Hematopoietic multipotent progenitor cell treated with erythropoietin and hydrocortisone succinate and interleukin-3 and kit ligand, for 8 days (in vitro differentiated cells): ENCODE measurements at regions not wholly inside any gene's neighbourhood (a gene's known extent, or its start where the extent isn't known, plus 50 kb on each side); places are given as distances from the start of the nearest gene placed in this dataset.
"Not testable (repeated sequence)": the region's sequence is repeated elsewhere in the genome, so short reads cannot be mapped to it uniquely, and the experiment has no call there.

Experiments used
- DNase-seq: peaks from one replicate; pipeline ENCODE4 v3.0.0-alpha.2; 2015

DNA sequence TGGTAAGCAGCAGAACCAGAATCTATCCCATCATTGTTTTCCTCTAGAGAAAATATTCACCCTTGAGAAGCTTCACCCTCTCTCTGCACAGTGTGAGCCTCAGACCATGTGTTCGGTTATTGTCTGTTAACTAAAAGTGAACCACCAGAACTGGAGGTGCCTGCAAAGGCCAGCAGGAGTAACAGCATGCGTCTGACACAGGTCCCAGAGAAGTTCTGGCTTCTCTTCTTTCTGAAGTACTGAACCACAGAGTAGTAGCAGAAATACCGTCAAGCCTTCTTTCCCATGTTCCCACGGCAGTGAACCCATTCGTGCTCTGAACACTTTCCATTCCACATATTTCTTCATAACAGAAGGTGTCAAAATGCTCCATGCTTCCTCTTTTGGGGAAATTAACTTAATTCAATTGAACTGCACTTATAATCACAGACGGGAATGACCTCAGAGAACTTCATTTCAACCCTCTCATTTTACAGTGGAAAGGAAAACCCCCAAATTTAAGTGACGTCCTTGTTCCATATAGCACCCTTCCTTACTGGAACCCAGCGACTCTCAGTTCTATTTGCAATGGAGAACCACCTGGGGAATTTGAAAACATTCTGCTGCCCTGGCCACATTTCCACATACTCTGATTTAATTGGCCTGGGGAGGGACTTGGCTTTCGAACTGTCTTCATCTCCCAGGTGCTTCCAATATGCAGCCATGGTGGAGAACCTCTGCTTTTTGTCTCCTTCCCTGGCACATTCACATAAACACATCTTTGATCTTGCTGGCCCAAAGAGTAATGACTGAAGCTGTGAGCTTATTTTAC is 519.1 kb downstream of the RNF144A start:
- DNase-seq, result no peak

DNA sequence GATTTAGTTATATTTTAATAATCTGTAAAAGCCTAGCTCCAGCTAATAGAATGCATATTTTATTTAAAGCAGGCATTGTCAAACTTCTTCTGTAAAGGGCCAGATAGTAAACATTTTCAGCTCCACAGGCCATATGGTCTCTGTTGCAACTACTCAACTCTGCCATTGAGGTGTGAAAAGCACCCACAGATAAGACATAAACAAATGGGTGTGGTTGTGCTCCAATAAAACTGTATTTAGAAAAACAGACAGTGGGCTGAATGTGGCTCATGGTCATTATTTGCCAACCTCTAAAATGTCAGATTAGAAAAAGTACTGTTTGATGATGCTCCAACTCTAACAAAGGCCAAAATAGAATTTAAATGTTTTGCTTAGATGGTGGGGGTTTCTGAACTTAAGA is 519.9 kb downstream of the RNF144A start:
- DNase-seq, result no peak

DNA sequence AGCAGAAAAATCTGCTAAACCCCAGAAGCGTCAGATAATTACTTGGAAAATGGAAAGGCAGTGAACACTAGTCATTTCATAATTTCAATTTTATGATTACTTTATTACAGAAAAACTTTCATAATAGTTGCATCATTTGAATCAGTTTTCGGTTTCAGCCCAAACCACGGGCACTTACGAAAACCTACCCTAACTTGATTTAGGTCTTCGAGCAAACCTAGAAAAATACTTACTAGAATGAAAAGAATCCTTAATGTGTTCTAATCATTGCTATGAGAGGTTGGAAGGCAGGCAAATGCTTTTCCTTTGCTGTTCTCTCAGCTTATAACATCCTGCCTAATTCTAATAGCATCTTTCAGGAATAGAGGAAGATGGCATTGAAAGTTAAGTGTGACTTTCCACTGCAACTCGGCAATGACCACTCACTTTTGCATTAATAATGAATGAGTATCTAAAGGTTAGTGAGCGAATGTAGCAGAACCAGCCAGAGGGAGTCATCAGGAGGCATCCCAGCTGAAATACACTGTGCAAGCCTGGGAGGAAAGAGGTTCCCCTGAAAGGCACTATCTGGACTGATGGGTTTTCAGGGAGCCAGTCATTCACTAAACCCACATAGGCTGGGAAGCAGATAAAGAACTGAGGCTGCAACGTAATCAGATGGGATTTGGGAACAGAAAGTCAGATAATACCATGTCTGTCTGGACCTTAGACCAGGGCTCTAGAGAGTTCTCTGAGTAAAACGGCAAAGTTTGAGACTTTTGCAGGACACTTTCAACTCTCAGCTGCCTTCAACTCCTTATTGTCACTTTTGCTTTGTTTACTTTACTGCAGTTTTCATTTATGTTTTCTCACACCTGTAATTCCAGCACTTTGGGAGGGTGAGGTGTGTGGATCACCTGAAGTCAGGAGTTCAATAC is 520.8 kb downstream of the RNF144A start:
- DNase-seq, result no peak

- no peak for DNase-seq
Observed at GRCh38 chr2:7438855-7439254, 521.6 kb downstream of the RNF144A start.

DNA sequence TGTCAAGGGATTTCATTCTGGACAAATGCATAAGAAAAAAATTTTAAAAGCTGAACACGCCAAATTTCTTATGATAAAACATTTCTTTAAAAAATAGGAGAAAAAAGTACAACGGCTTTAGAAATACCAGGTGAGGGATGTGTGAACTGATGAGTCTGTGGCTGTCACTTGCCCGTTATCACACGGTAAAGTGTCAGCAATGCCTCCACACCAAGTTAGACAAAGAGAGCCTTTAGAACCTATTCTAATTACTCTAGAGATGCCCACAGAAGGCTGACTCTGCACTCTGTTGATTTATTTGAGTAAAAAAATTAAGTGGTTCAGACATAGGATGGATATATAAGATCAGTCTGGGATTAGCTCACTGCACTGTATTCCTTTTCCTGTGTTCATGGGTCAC is 523.8 kb downstream of the RNF144A start:
- no peak for DNase-seq

DNA sequence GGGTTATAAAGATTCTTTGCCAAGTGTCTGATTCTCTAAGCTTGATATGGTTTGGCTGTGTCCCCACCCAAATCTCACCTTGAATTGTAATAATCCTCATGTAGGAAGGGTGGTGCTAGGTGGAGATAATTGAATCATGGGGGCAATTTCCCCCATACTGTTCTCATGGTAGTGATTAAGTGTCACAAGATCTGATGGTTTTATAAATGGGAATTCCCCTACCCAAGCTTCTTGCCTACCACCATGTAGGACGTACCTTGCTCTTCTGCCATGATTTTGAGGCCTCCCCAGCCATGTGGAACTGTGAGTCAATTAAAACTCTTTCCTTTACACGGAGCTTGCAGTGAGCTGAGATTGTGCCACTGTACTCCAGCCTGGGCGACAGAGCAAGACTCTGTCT is 524.6 kb downstream of the RNF144A start:
- DNase-seq, result not testable (repeated sequence)

DNA sequence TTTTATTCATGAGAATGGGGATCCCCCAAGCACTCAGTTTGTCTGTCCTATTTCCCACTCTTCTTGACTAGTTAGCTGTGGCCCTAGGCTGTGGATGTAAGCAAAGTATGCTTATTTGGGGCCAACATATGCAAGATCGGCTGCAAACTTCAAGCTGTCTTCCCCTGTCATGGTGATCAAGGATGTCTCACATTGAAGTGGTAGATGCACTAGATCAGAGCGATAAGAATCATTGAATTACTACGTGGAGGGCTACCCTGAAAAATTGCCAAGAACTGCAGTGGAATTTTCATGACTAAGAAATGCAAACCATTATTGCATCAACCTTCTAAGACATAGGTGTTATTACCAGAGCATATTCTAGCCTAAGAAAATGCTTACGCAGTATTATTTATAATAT is 527.4 kb downstream of the RNF144A start:
- DNase-seq, result no peak

GRCh38 chr2:7448578-7449264 is 531.5 kb downstream of the RNF144A start:
- DNase-seq, result no peak

- DNase-seq, result no peak
Observed at GRCh38 chr2:7449298-7449697, 532.1 kb downstream of the RNF144A start.

DNA sequence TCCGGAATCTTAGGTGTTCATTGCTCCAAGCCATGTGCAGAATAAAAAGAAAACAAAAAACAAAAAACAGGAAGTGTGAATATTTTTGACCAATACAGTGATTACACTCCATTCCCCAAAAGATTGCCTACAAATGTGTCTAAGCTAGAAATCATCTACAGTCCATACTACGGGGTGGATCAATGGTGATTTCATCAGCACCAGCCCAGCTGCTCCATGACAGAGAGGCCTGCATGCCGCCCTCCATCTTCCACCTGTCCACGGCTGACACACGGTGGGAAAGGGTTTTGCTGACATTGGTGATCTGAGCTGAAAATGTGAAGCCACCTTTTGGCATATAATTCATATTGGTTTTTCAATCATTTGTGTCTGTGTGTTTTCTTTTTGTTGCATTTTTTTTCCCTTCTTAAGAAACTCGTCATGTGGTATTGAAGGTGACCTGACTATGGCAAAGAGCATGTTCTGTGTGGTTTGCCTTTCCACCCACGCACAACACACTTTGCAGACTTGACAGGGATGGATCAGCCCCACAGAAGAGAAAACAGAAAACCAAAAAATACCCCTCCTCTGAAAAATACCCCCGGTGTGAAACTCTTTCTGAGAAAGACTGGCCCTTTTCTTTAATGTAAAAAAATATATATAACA is 533.1 kb downstream of the RNF144A start:
- no peak for DNase-seq

DNA sequence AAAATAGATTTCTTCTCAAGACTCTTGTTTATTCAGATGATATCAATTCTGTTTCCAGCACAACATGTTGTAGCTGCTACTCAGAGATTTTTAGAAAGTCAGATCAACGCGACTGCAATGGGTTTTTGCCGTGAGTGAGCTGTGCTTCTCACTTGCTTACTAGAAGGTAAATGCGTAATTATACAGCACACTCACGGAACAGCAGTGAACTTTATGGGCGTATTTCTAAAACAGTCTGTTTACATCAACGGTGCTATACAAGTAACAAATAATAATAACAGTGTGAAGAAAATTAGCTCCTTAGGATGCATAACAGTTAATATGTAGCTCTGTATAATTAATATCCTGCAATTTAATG is 533.6 kb downstream of the RNF144A start:
- DNase-seq, result no peak

GRCh38 chr2:7452110-7452876 is 535.1 kb downstream of the RNF144A start:
- DNase-seq, result no peak

DNA sequence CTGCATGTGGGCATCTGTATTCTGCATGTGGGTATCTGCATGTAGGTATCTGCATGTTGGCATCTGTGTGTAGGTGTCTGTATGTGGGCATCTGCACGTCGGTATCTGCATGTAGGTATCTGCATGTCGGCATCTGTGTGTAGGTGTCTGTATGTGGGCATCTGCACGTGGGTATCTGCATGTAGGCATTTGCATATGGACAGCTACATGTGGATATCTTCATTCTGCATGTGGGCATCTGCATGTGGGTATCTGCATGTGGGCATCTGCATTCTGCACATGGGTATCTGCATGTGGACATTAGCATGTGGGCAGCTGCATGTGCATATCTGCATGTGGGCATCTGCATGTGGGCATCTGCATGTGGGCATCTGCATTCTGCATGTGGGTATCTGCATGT is 537.4 kb downstream of the RNF144A start:
- no peak for DNase-seq

DNA sequence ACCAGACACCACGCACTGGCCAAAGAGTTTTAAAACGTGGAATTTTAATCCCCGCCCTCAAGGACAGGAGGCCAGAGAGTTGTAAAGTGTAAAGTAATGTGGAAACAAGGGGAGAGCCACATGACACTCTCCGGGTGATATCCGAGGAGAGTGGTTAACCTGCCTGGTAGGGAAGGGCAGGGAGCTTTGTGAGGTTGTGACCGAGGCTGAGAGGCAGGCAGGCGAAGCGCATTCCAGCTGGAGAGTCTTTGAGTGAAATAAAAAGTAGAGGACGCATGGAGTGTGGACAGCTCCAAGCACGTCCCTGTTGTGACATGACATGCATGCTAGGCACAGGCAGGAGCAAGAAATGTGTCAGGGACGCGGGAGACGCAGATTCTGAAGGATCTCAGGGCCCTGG is 539.5 kb downstream of the RNF144A start:
- no peak for DNase-seq

DNA sequence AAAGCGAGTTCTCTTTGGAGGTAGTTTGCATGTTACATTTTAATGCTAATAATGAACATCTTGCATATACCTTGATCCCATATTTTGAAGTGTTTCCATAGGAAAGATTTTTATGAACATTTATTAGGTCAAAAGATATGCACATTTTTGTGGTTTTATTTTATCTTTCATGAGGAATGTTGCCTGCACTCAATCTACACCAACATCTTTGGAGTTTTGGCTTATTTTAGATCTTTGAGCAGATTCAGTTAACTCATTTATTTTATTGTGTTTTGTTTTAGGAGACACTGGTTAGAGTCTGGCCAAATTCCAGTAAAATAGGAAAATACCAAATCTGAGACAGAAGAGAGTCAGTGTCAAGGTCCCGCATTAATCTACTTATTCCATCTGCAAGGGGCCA is 540.9 kb downstream of the RNF144A start:
- DNase-seq, result no peak

DNA sequence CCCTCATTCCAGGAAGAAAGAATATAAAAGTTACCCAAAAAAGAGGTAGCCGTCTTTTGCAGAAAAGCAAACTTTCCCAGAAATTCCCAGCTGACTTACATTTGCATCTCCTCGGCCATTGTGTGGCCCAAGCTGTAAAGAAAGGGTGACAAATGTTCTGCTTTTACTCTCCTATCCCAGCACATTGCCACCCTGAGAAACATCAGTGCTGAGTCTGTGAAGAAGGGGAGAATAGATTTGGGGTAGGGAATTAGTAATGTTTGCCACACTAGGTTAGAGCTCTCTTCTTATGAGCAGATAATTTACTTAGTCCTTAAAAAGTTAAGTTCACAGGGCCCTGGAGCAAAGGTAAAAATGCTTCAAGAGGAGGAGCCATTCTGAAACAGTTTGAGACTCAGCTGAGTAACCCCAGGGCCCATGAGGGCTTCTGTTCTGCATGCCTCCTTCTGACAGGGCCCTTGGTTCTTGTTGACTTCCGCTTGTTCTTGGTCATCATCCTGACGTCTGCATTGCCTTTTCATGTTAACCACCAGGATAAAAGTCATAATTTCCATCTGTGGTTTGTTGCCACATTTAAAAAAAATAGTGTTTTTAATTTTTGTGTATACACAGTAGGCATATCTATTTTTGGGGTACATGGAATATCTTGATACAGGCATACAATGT is 550.7 kb downstream of the RNF144A start:
- no peak for DNase-seq

DNA sequence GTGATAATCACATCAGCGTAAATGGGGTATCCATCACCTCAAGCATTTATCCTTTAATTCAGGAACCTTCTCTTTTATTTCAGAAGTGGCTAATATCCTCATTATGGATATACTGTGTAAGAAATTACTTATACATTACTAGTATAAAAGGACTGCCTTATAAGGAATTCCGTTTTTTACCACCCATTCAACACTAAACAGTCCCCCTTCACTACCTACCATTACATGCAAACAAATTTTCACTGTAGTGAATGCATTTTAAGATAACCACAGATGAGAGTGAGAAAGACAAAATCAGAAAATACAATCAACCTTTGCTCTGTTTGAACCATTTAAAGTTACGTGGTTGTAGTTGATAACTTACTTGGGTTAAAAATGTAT is 551.2 kb downstream of the RNF144A start:
- DNase-seq, result no peak

DNA sequence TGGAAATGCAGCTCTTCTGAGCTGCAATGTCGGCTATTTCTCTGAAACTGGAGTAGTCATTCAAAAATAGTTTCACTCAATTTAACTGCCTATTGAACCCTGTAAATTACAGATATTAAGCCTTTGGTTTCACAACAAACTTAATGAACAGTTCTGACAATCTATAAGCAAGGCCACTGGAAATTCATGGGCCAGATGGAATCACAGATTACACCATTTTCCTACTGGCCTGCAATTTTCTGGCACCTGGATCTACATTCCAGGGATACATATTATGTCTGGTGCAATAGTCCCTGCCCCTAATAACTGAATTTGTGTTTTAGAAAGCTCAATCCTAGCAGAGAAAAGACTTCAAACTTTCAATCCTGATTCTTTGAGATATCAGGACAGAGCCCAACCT is 551.7 kb downstream of the RNF144A start:
- DNase-seq, result no peak

DNA sequence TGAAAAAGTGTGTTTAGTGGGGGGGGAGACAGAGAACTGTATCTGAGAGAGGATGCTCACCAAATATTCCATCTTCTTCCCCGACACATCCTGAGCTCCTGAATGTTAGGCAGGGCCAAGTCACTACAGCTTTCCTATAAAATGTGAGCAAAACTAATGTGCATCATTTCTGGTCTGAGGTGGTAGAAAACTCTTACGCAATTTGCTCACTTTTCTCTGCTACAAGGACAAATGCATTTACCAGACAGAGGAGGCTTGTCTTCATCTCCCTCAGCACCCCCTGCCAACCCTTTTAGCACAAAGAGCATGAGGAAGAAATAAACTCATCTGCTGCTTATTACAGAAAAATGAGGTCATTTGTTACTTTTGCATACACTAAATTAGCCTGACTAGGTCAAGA is 554.0 kb downstream of the RNF144A start:
- DNase-seq, result no peak

DNA sequence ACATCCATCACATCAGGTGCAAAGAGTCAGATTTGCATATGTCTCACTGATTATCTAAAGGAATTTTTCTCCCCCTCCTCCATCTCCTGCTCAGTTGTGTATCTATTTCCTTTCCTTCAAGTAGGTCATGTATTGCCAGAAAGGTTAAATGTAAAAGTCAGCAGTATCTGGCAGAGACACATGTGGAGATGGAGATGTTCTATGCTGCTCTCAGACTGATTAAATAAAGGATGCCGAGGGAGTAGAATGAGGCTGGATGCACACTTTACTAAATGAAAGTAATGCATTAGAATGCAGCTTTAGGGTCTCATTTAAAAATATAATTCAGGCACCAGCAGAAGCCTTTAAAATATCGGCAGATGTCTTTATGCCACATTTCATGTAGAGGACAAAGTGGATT is 555.3 kb downstream of the RNF144A start:
- DNase-seq, result no peak

GRCh38 chr2:7473135-7473771 is 556.0 kb downstream of the RNF144A start:
- no peak for DNase-seq
